Brain microvascular endothelial cell (primary cell): ENCODE measurements at regions not wholly inside any gene's neighbourhood (a gene's known extent, or its start where the extent isn't known, plus 50 kb on each side); places are given as distances from the start of the nearest gene placed in this dataset.
A peak's percentile ranks its signal among the peaks of the same experiment; 100 is the strongest.

Experiments used
- DNase-seq: peaks from one replicate; pipeline ENCODE4 v3.0.0-alpha.2; 2020
- H3K27ac ChIP-seq: fragments of 250-450 bp; sonication (Bioruptor Pico); 2 replicates; pipeline ENCODE4 v1.5.1; 2020; ENCODE audit warnings: mild to moderate bottlenecking, moderate library complexity
- H3K27me3 ChIP-seq: fragments of 250-450 bp; sonication (Bioruptor Pico); replicated peaks from 2 replicates; pipeline ENCODE4 v1.5.1; 2020; ENCODE audit warnings: mild to moderate bottlenecking
- H3K36me3 ChIP-seq: fragments of 250-450 bp; sonication (Bioruptor Pico); replicated peaks from 2 replicates; pipeline ENCODE4 v1.5.1; 2020; ENCODE audit warnings: mild to moderate bottlenecking
- H3K4me3 ChIP-seq: 2 replicates; pipeline ENCODE4 v1.5.1; 2011; ENCODE audit warnings: low read depth, mild to moderate bottlenecking, control low read depth, low read length, moderate library complexity
- in situ Hi-C: cut with HindIII; loops from 2 replicates; pipeline ENCODE4 v1.10.0; 2017; ENCODE audit warnings: low sequenced_read_pairs, low pct_ligation_motif_present
- TF ChIP-seq, protein P1 (sequence below): IDR thresholded peaks from 2 replicates; pipeline ENCODE4 v1.5.1; 2011; ENCODE audit warnings: low read depth, mild to moderate bottlenecking, moderate library complexity, low read length, control low read depth, inconsistent platforms; ENCODE audit errors: missing control alignments

GRCh38 chr17:13363771-13364170, 238.0 kb downstream of the HS3ST3A1 start:
- Histone ChIP-seq H3K27me3 (no peaks in the 10 kb centered on the region), H3K4me3 (no peak overlapping the region), H3K27ac (no peak overlapping the region), H3K36me3 (no peaks in the 10 kb centered on the region)
- DNase-seq: no peak
- in situ Hi-C loops: no loop called here
- TF ChIP-seq, protein P1, sequence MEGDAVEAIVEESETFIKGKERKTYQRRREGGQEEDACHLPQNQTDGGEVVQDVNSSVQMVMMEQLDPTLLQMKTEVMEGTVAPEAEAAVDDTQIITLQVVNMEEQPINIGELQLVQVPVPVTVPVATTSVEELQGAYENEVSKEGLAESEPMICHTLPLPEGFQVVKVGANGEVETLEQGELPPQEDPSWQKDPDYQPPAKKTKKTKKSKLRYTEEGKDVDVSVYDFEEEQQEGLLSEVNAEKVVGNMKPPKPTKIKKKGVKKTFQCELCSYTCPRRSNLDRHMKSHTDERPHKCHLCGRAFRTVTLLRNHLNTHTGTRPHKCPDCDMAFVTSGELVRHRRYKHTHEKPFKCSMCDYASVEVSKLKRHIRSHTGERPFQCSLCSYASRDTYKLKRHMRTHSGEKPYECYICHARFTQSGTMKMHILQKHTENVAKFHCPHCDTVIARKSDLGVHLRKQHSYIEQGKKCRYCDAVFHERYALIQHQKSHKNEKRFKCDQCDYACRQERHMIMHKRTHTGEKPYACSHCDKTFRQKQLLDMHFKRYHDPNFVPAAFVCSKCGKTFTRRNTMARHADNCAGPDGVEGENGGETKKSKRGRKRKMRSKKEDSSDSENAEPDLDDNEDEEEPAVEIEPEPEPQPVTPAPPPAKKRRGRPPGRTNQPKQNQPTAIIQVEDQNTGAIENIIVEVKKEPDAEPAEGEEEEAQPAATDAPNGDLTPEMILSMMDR: no peak

DNA sequence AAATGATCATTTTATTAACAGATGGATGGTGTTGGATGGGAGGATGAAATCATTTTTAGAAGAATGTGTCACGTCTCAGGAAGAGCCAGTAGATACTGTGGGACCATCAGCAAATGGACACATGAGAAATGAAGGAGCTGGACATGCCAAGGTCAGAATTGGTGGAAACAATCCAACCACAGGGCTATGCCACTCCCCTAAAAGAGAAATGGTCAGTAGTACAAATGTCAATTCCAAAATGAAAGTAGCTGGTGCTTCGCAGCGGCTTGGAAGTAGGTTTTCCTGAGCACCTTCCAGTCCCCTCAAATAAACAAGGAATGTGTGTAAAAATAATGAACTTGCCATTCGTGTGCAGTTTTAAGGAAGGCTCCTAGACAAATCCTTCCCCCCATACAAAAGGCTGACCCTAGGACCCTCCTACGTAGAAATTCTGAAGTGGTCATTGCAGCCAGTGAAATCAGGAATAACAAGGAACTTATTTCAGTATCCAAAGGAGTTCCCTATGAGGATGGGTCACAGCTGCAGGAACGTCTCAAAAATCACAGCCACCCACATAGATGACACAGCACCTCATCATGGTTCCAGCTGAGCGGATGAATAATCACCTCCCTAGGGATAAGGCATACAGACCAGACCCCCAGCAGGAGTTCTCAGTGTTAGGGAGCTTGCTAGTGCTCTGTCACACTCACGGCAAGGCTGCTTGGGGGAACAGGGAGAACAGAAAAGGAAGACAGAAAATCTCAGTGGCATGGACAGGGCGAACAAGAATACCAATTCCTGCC, 239.2 kb downstream of the HS3ST3A1 start:
- peak overlapping the region; percentile 7 for H3K4me3 ChIP-seq
- in situ Hi-C loops: no loop called here
- H3K27ac ChIP-seq: peak overlapping the region; percentile 7
- TF ChIP-seq, protein P1: no peak
- no peaks in the 10 kb centered on the region for H3K27me3 ChIP-seq
- peak; percentile 76 for DNase-seq
- H3K36me3 ChIP-seq: no peaks in the 10 kb centered on the region

DNA sequence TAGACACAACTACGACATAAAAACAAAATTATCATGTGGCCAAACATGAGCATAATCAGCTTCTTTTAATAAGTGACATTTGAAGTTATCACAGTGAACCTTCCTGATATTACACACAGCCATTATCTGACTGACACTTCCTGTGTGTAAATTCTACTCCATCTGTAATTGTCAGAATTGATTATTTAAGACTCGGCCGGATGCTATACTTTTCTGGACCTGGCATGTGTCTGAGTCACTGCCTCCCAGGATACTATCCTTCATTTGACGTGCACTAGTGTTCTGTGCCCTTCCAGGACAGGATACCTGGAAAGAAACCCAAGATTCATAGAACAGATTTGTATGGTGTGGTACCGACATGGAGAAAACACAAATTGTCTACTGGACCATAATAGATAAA, 242.0 kb downstream of the HS3ST3A1 start:
- H3K4me3 ChIP-seq: no peak overlapping the region
- no peaks in the 10 kb centered on the region for H3K27me3 ChIP-seq
- H3K36me3 ChIP-seq: no peaks in the 10 kb centered on the region
- in situ Hi-C loops: no loop called here
- no peak for DNase-seq
- TF ChIP-seq, protein P1: no peak
- H3K27ac ChIP-seq: no peak overlapping the region

- TF ChIP-seq, protein P1: no peak
- in situ Hi-C loops: no loop called here
- no peak for DNase-seq
- H3K27me3 ChIP-seq: no peaks in the 10 kb centered on the region
- no peaks in the 10 kb centered on the region for H3K36me3 ChIP-seq
- H3K27ac ChIP-seq: no peak overlapping the region
- no peak overlapping the region for H3K4me3 ChIP-seq
Measured at GRCh38 chr17:13355054-13355453, 246.7 kb downstream of the HS3ST3A1 start.

DNA sequence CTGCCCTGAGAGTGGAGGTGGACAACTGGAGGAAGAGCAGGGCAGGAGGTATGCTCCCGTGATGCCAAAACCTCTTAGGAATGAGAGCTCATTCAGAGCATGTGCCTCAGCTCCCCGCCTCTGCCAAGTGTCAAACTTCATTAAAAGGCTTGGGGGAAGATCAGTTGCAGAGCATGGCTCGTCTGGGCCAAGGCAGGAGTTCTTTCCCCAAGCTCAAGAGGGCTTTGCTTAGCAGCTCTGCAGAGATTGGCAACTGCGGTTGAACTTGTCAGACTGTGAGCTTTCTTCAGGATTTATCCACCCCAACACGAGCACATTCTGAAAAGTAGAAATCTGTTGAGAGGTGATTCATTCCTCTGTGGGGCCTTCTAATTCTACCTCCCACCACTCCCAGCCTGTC, 248.1 kb downstream of the HS3ST3A1 start:
- no peak overlapping the region for H3K27ac ChIP-seq
- TF ChIP-seq, protein P1: no peak
- no peaks in the 10 kb centered on the region for H3K27me3 ChIP-seq
- in situ Hi-C loops: no loop called here
- H3K36me3 ChIP-seq: no peaks in the 10 kb centered on the region
- no peak overlapping the region for H3K4me3 ChIP-seq
- DNase-seq: no peak
